H1 (cell line): ENCODE measurements at regions not wholly inside any gene's neighbourhood (a gene's known extent, or its start where the extent isn't known, plus 50 kb on each side); places are given as distances from the start of the nearest gene placed in this dataset.

Experiments
- CTCF ChIA-PET: fragments of 300-600 bp; sonication (Branson Sonifier 250); formaldehyde crosslinking; loops from one replicate; lab custom pipeline; 2021; ENCODE audit not compliant: partially characterized antibody; lab: Charles Lee
- POLR2A ChIA-PET: fragments of 300-600 bp; sonication (Branson Sonifier 250); formaldehyde crosslinking; loops from one replicate; lab custom pipeline; 2021; ENCODE audit warnings: inconsistent platforms; ENCODE audit not compliant: partially characterized antibody; lab: Charles Lee
- DNase-seq, 2 experiments: peaks; one replicate each; pipeline versions ENCODE4 v3.0.0 to v3.0.0-alpha.2; 2010 to 2022; ENCODE audit warnings: low spot score in 2 of 2, low read depth in 1 of 2, mixed read lengths in 1 of 2
- FAIRE-seq: peaks from 2 replicates; lab custom pipeline; 2011; peaks lifted over from hg19 to GRCh38; lab: Jason Lieb, UNC
- H2AFZ ChIP-seq: 2 replicates; pipeline ENCODE4 v1.8.1; 2012; ENCODE audit warnings: low read length, inconsistent platforms
- H2AK5ac ChIP-seq: 2 replicates; pipeline ENCODE4 v1.6.1; 2013; ENCODE audit warnings: low read depth, low read length
- H2BK120ac ChIP-seq: replicated peaks from 2 replicates; pipeline ENCODE3; 2013; ENCODE audit warnings: low read depth, low read length, inconsistent platforms
- H2BK12ac ChIP-seq: 2 replicates; pipeline ENCODE4 v1.6.1; 2013; ENCODE audit warnings: low read depth, low read length
- H2BK15ac ChIP-seq: 2 replicates; pipeline ENCODE4 v1.6.1; 2013; ENCODE audit warnings: low read length
- H2BK20ac ChIP-seq: 2 replicates; pipeline ENCODE4 v1.6.1; 2013; ENCODE audit warnings: low read length
- H2BK5ac ChIP-seq: 2 replicates; pipeline ENCODE4 v1.6.1; 2013; ENCODE audit warnings: low read depth, low read length
- H3K14ac ChIP-seq: 2 replicates; pipeline ENCODE4 v1.6.1; 2013; ENCODE audit warnings: inconsistent platforms; ENCODE audit not compliant: insufficient read length
- H3K18ac ChIP-seq: 2 replicates; pipeline ENCODE4 v1.6.1; 2013; ENCODE audit warnings: low read length; ENCODE audit errors: extremely low read depth
- H3K23ac ChIP-seq: 2 replicates; pipeline ENCODE4 v1.6.1; 2013; ENCODE audit warnings: inconsistent platforms; ENCODE audit not compliant: insufficient read length
- H3K23me2 ChIP-seq: 2 replicates; pipeline ENCODE4 v1.6.1; 2013; ENCODE audit warnings: low read depth, low read length
- H3K27ac ChIP-seq: 2 replicates; pipeline ENCODE4 v1.6.1; 2011; ENCODE audit warnings: low read depth, low read length, inconsistent platforms
- H3K27me3 ChIP-seq, 4 experiments: replicated peaks in 1 of 4; 1 replicate in 1 of 4; 2 replicates in 3 of 4; pipeline versions ENCODE4 v1.6.1 to v1.8.1; 2011 to 2013; ENCODE audit warnings: low read length in 3 of 4, mild to moderate bottlenecking in 3 of 4, inconsistent platforms in 2 of 4, mixed read lengths in 2 of 4, moderate library complexity in 1 of 4; ENCODE audit not compliant: control insufficient read depth in 3 of 4, insufficient read depth in 3 of 4; ENCODE audit errors: extremely low read depth in 1 of 4
- H3K36me3 ChIP-seq, 4 experiments: 2 replicates each; pipeline versions ENCODE4 v1.6.1 to v1.8.1; 2011 to 2013; ENCODE audit warnings: mild to moderate bottlenecking in 4 of 4, low read length in 3 of 4, moderate library complexity in 2 of 4, control low read depth in 1 of 4, inconsistent platforms in 1 of 4; ENCODE audit not compliant: insufficient read depth in 4 of 4, control insufficient read depth in 2 of 4
- H3K4ac ChIP-seq: replicated peaks from 2 replicates; pipeline ENCODE3; 2013; ENCODE audit warnings: low read length, low read depth, mixed read lengths, inconsistent platforms; ENCODE audit not compliant: insufficient read length
- H3K4me1 ChIP-seq, 4 experiments: replicated peaks in 1 of 4; 1 replicate in 1 of 4; 2 replicates in 3 of 4; pipeline versions ENCODE4 v1.6.1 to v1.8.1; 2011 to 2013; ENCODE audit warnings: low read length in 3 of 4, inconsistent platforms in 2 of 4, mixed read lengths in 1 of 4; ENCODE audit not compliant: insufficient read depth in 4 of 4, control insufficient read depth in 3 of 4
- H3K4me2 ChIP-seq, 2 experiments: 2 replicates each; pipeline versions ENCODE4 v1.6.1 to v1.8.1; 2011 to 2013; ENCODE audit warnings: low read depth in 2 of 2, low read length in 2 of 2, control low read depth in 1 of 2, inconsistent platforms in 1 of 2, mild to moderate bottlenecking in 1 of 2; ENCODE audit not compliant: insufficient read depth in 1 of 2
- H3K4me3 ChIP-seq, 4 experiments: fragments of 200-600, 300-600 bp in 1 of 4; sonication (generic), shearing (Covaris generic), sonication (Bioruptor Twin) in 1 of 4; 2 replicates each; pipeline versions ENCODE4 v1.5.1 to v1.8.1; 2011 to 2016; ENCODE audit warnings: low read length in 4 of 4, low read depth in 3 of 4, control low read depth in 2 of 4, inconsistent platforms in 2 of 4, mild to moderate bottlenecking in 2 of 4, mixed read lengths in 1 of 4, moderate library complexity in 1 of 4; ENCODE audit not compliant: insufficient read depth in 2 of 4; ENCODE audit errors: extremely low read depth in 1 of 4
- H3K56ac ChIP-seq: replicated peaks from 2 replicates; pipeline ENCODE3; 2013; ENCODE audit warnings: low read depth, mild to moderate bottlenecking, mixed read lengths, low read length, inconsistent platforms; ENCODE audit not compliant: insufficient read length
- H3K79me1 ChIP-seq: 2 replicates; pipeline ENCODE4 v1.6.1; 2013; ENCODE audit warnings: low read depth, low read length, control low read depth
- H3K79me2 ChIP-seq, 2 experiments: 2 replicates each; pipeline versions ENCODE4 v1.6.1 to v1.8.1; 2012 to 2013; ENCODE audit warnings: low read length in 2 of 2, mild to moderate bottlenecking in 2 of 2, inconsistent platforms in 1 of 2; ENCODE audit not compliant: insufficient read depth in 2 of 2, control insufficient read depth in 1 of 2
- H3K9ac ChIP-seq, 4 experiments: replicated peaks in 1 of 4; 1 replicate in 1 of 4; 2 replicates in 3 of 4; pipeline versions ENCODE4 v1.6.1 to v1.8.1; 2011 to 2013; ENCODE audit warnings: low read depth in 3 of 4, low read length in 3 of 4, control low read depth in 2 of 4, mild to moderate bottlenecking in 2 of 4, moderate library complexity in 2 of 4, inconsistent platforms in 1 of 4; ENCODE audit errors: extremely low read depth in 1 of 4
- H3K9me3 ChIP-seq, 2 experiments: 2 replicates each; pipeline versions ENCODE4 v1.6.1 to v1.8.1; 2012 to 2013; ENCODE audit warnings: mild to moderate bottlenecking in 2 of 2, moderate library complexity in 2 of 2, control low read depth in 1 of 2, inconsistent platforms in 1 of 2, low read depth in 1 of 2, low read length in 1 of 2, mixed read lengths in 1 of 2; ENCODE audit not compliant: insufficient read depth in 2 of 2
- H4K20me1 ChIP-seq, 2 experiments: replicated peaks in 1 of 2; 2 replicates each; pipeline versions ENCODE3 to v1.8.1; 2011 to 2013; ENCODE audit warnings: inconsistent platforms in 2 of 2, low read length in 2 of 2, mild to moderate bottlenecking in 1 of 2; ENCODE audit not compliant: insufficient read depth in 2 of 2, control insufficient read depth in 1 of 2
- H4K5ac ChIP-seq: 2 replicates; pipeline ENCODE4 v1.6.1; 2013; ENCODE audit warnings: low read length, low read depth, mixed read lengths, inconsistent platforms; ENCODE audit not compliant: insufficient read length
- H4K8ac ChIP-seq: 2 replicates; pipeline ENCODE4 v1.8.0; 2013; ENCODE audit warnings: mild to moderate bottlenecking, moderate library complexity, low read length, inconsistent platforms; ENCODE audit not compliant: insufficient read depth; ENCODE audit errors: extremely low read depth
- H4K91ac ChIP-seq: replicated peaks from 2 replicates; pipeline ENCODE3; 2013; ENCODE audit warnings: low read length, mixed read lengths, inconsistent platforms; ENCODE audit not compliant: insufficient read length
- BRCA1 ChIP-seq: IDR thresholded peaks from 2 replicates; pipeline ENCODE4 v1.6.1; 2012; ENCODE audit warnings: low read depth, low read length, improper control_type of control experiment
- E2F6 ChIP-seq: IDR thresholded peaks from 2 replicates; pipeline ENCODE4 v1.6.1; 2012; ENCODE audit warnings: inconsistent platforms
- JUN ChIP-seq: IDR thresholded peaks from 2 replicates; pipeline ENCODE4 v1.6.1; 2011; ENCODE audit warnings: low read depth, mild to moderate bottlenecking, improper control_type of control experiment, low read length
- KDM1A ChIP-seq: fragments of 200-600, 300-600 bp; sonication (generic); IDR thresholded peaks from 2 replicates; pipeline ENCODE4 v1.7.1; 2016; ENCODE audit warnings: mild to moderate bottlenecking, low read length, borderline replicate concordance
- KDM4A ChIP-seq: IDR thresholded peaks from one replicate; pipeline ENCODE4 v1.7.1; 2012; ENCODE audit warnings: low read depth, mild to moderate bottlenecking, moderate library complexity, low read length, inconsistent platforms; ENCODE audit not compliant: severe bottlenecking
- POLR2AphosphoS5 ChIP-seq: IDR thresholded peaks from 2 replicates; pipeline ENCODE4 v1.6.1; 2011; ENCODE audit warnings: low read depth, low read length
- RBBP5 ChIP-seq: IDR thresholded peaks from 2 replicates; pipeline ENCODE4 v1.7.1; 2012; ENCODE audit warnings: low read depth, mild to moderate bottlenecking, inconsistent platforms, low read length, moderate library complexity, borderline replicate concordance
- RFX5 ChIP-seq: IDR thresholded peaks from 2 replicates; pipeline ENCODE4 v1.6.1; 2011; ENCODE audit warnings: low read depth, low read length, improper control_type of control experiment, borderline replicate concordance
- SAP30 ChIP-seq: fragments of 300-600 bp; sonication (generic); IDR thresholded peaks from 2 replicates; pipeline ENCODE4 v1.7.1; 2012; ENCODE audit warnings: low read length, moderate library complexity, mild to moderate bottlenecking, inconsistent platforms; ENCODE audit not compliant: insufficient read depth, insufficient replicate concordance
- SIX5 ChIP-seq: IDR thresholded peaks from 2 replicates; pipeline ENCODE4 v1.6.1; 2011; ENCODE audit warnings: mild to moderate bottlenecking, low read depth, low read length
- SRF ChIP-seq: IDR thresholded peaks from 2 replicates; pipeline ENCODE4 v1.6.1; 2011; ENCODE audit warnings: mild to moderate bottlenecking, low read depth, low read length, moderate library complexity
- WGBS, 2 experiments: shearing (Covaris generic) in 1 of 2; methylation state at CpG; one replicate each; pipeline versions ENCODE4 v1.1.6 to v1.1.7; 2013 to 2015; ENCODE audit warnings: low lambda C conversion rate in 2 of 2, mixed read lengths in 2 of 2, inconsistent platforms in 1 of 2, low coverage in 1 of 2, missing lambda C conversion rate in 1 of 2; ENCODE audit not compliant: insufficient replicate concordance in 2 of 2, insufficient coverage in 1 of 2, insufficient read length in 1 of 2; ENCODE audit errors: extremely low coverage in 1 of 2, missing lambda C conversion rate in 1 of 2; 5-methylcytosine and 5-hydroxymethylcytosine counted together
- TF ChIP-seq, protein P1 (sequence below), 3 experiments: IDR thresholded peaks; 1 replicate in 2 of 3; 2 replicates in 1 of 3; pipeline versions ENCODE4 v1.5.1 to v1.6.1; 2011; ENCODE audit warnings: low read length in 3 of 3, mild to moderate bottlenecking in 3 of 3, inconsistent platforms in 2 of 3, low read depth in 1 of 3, moderate library complexity in 1 of 3; ENCODE audit not compliant: insufficient read depth in 1 of 3; ENCODE audit errors: control extremely low read depth in 1 of 3

GRCh38 chr11:30810116-30810515 is 224.0 kb upstream of the MPPED2 start:
- no peak overlapping the region for H2BK20ac ChIP-seq
- H2BK5ac ChIP-seq, result no peak overlapping the region
- ChIA-PET CTCF (interaction anchor here (1.4 kb wide), 1 partner anchor 12 kb away, joined by 3 read pairs; no protein-coding TSS in a partner anchor), POLR2A (no interaction called here)
- no peaks in the 10 kb centered on the region; the same call in 1 of the 2 replicates for H3K23me2 ChIP-seq
- H3K4me3 ChIP-seq, result no peak overlapping the region
- no peak overlapping the region for H2AFZ ChIP-seq
- 93% methylated on average over 2 of the region's 2 CpGs; no CpG with 5 or more reads in 1 of the 2 experiments for WGBS, 2 experiments
- no peak for DNase-seq
- no peak overlapping the region for H3K9ac ChIP-seq
- H2BK12ac ChIP-seq, result no peak overlapping the region
- H2AK5ac ChIP-seq, result no peak overlapping the region
- H4K8ac ChIP-seq, result no peak overlapping the region
- no peak overlapping the region for H3K18ac ChIP-seq
- H3K27ac ChIP-seq, result no peak overlapping the region
- no peak overlapping the region for H2BK15ac ChIP-seq
- no peaks in the 10 kb centered on the region for H4K20me1 ChIP-seq
- no peak overlapping the region for H4K91ac ChIP-seq
- no peak overlapping the region for H3K4ac ChIP-seq
- H3K4me1 ChIP-seq, result no peaks in the 10 kb centered on the region
- H3K56ac ChIP-seq, result no peak overlapping the region
- H2BK120ac ChIP-seq, result no peak overlapping the region
- H3K9me3 ChIP-seq, result no peaks in the 10 kb centered on the region
- no peak overlapping the region for H3K4me2 ChIP-seq
- H3K23ac ChIP-seq, result no peak overlapping the region
- H3K14ac ChIP-seq, result no peak overlapping the region
- no peak for FAIRE-seq
- H3K79me2 ChIP-seq, result no peaks in the 10 kb centered on the region
- H4K5ac ChIP-seq, result no peak overlapping the region
- H3K79me1 ChIP-seq, result no peaks in the 10 kb centered on the region
- H3K27me3 ChIP-seq, result no peaks in the 10 kb centered on the region
- no peaks in the 10 kb centered on the region for H3K36me3 ChIP-seq
- TF ChIP-seq KDM4A (no peak), RBBP5 (no peak), POLR2AphosphoS5 (no peak), KDM1A (no peak), RFX5 (no peak), SAP30 (no peak), BRCA1 (no peak), SIX5 (no peak), E2F6 (no peak), SRF (no peak), JUN (no peak)
- TF ChIP-seq, protein P1, sequence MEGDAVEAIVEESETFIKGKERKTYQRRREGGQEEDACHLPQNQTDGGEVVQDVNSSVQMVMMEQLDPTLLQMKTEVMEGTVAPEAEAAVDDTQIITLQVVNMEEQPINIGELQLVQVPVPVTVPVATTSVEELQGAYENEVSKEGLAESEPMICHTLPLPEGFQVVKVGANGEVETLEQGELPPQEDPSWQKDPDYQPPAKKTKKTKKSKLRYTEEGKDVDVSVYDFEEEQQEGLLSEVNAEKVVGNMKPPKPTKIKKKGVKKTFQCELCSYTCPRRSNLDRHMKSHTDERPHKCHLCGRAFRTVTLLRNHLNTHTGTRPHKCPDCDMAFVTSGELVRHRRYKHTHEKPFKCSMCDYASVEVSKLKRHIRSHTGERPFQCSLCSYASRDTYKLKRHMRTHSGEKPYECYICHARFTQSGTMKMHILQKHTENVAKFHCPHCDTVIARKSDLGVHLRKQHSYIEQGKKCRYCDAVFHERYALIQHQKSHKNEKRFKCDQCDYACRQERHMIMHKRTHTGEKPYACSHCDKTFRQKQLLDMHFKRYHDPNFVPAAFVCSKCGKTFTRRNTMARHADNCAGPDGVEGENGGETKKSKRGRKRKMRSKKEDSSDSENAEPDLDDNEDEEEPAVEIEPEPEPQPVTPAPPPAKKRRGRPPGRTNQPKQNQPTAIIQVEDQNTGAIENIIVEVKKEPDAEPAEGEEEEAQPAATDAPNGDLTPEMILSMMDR (IDR thresholded peaks at IDR 0.05; ENCODE audit: control extremely low read depth in 1 of 3, insufficient read depth in 1 of 3, low read depth in 1 of 3, low read length in 3 of 3), result no peak
